Activated CD8-positive, alpha-beta T cell treated with anti-CD3 and anti-CD28 coated beads for 36 hours (primary cell): ENCODE measurements at regions not wholly inside any gene's neighbourhood (a gene's known extent, or its start where the extent isn't known, plus 50 kb on each side); places are given as distances from the start of the nearest gene placed in this dataset.

Experiments
- ATAC-seq: fragments of 200-7000 bp; cut with Tn5 transposase; one replicate; pipeline ENCODE4 v1.10.0; 2021; ENCODE audit warnings: mild to moderate bottlenecking, moderate library complexity
- CTCF ChIA-PET: fragments of 350-600 bp; sonication (Branson Sonifier 250); formaldehyde crosslinking; loops from one replicate; lab custom pipeline; 2021; ENCODE audit warnings: antibody characterized with exemption; lab: Charles Lee
- POLR2A ChIA-PET: fragments of 350-600 bp; sonication (Branson Sonifier 250); formaldehyde crosslinking; loops from one replicate; lab custom pipeline; 2021; ENCODE audit warnings: antibody characterized with exemption; lab: Charles Lee
- DNase-seq: peaks from one replicate; pipeline ENCODE4 v3.0.0-alpha.2; 2020
- H3K27ac Mint-ChIP-seq: one replicate; pipeline ENCODE4 v1.8.0; 2021; ENCODE audit warnings: mild to moderate bottlenecking, mixed read lengths
- H3K27me3 Mint-ChIP-seq: one replicate; pipeline ENCODE4 v1.8.0; 2021; ENCODE audit warnings: mixed read lengths
- H3K36me3 Mint-ChIP-seq: one replicate; pipeline ENCODE4 v1.8.0; 2021; ENCODE audit warnings: low read depth, mixed read lengths
- H3K4me1 Mint-ChIP-seq: one replicate; pipeline ENCODE4 v1.8.0; 2021; ENCODE audit warnings: low read depth, mixed read lengths
- H3K4me3 Mint-ChIP-seq: one replicate; pipeline ENCODE4 v1.8.0; 2021; ENCODE audit warnings: mild to moderate bottlenecking, moderate library complexity, mixed read lengths
- H3K9me3 Mint-ChIP-seq: one replicate; pipeline ENCODE4 v1.8.0; 2021; ENCODE audit warnings: mixed read lengths
- intact Hi-C: fragments of 100-400 bp; cut with micrococcal nuclease; formaldehyde crosslinking; loops from one replicate; pipeline ENCODE4 v1.10.0; 2022
- TF ChIP-seq, protein P1 (sequence below): fragments of 200-600 bp; IDR thresholded peaks from one replicate; pipeline ENCODE4 v1.8.0; 2022; ENCODE audit warnings: antibody characterized with exemption, mild to moderate bottlenecking

DNA sequence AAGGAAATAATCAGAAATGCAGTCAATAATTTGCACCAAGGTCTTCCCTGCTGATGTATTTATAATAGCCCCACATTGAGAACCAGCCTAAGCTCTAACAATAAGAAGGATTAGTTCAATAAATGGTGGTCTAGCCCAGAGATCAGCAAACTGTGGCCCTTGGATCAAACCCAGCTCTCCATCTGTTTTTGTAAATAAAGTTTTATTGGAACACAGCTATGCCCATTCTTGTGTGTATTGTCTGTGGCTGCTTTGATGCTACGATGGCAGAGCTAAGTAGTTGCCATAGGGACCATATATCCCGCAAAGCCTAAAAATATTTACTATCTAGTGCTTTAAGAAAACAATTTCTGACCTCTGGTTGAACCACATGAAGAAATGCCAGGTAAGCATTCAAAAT lies 154.9 kb downstream of the EMX2 start:
- Mint-ChIP-seq H3K27ac (no peak overlapping the region), H3K4me3 (no peak overlapping the region), H3K36me3 (no peaks in the 10 kb centered on the region), H3K9me3 (no peaks in the 10 kb centered on the region), H3K27me3 (no peaks in the 10 kb centered on the region), H3K4me1 (no peaks in the 10 kb centered on the region)
- intact Hi-C loops: no loop called here
- TF ChIP-seq, protein P1, sequence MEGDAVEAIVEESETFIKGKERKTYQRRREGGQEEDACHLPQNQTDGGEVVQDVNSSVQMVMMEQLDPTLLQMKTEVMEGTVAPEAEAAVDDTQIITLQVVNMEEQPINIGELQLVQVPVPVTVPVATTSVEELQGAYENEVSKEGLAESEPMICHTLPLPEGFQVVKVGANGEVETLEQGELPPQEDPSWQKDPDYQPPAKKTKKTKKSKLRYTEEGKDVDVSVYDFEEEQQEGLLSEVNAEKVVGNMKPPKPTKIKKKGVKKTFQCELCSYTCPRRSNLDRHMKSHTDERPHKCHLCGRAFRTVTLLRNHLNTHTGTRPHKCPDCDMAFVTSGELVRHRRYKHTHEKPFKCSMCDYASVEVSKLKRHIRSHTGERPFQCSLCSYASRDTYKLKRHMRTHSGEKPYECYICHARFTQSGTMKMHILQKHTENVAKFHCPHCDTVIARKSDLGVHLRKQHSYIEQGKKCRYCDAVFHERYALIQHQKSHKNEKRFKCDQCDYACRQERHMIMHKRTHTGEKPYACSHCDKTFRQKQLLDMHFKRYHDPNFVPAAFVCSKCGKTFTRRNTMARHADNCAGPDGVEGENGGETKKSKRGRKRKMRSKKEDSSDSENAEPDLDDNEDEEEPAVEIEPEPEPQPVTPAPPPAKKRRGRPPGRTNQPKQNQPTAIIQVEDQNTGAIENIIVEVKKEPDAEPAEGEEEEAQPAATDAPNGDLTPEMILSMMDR: no peak
- ChIA-PET POLR2A (no interaction called here), CTCF (no interaction called here)
- DNase-seq (no peak), ATAC-seq (no peak)

- intact Hi-C loops: no loop called here
- Mint-ChIP-seq H3K27ac (no peak overlapping the region), H3K36me3 (no peaks in the 10 kb centered on the region), H3K4me1 (no peaks in the 10 kb centered on the region), H3K27me3 (no peaks in the 10 kb centered on the region), H3K4me3 (no peak overlapping the region), H3K9me3 (no peaks in the 10 kb centered on the region)
- ChIA-PET POLR2A (no interaction called here), CTCF (no interaction called here)
- DNase-seq (no peak), ATAC-seq (no peak)
- TF ChIP-seq, protein P1: no peak
Measured at GRCh38 chr10:117698809-117699208, 156.3 kb downstream of the EMX2 start.

DNA sequence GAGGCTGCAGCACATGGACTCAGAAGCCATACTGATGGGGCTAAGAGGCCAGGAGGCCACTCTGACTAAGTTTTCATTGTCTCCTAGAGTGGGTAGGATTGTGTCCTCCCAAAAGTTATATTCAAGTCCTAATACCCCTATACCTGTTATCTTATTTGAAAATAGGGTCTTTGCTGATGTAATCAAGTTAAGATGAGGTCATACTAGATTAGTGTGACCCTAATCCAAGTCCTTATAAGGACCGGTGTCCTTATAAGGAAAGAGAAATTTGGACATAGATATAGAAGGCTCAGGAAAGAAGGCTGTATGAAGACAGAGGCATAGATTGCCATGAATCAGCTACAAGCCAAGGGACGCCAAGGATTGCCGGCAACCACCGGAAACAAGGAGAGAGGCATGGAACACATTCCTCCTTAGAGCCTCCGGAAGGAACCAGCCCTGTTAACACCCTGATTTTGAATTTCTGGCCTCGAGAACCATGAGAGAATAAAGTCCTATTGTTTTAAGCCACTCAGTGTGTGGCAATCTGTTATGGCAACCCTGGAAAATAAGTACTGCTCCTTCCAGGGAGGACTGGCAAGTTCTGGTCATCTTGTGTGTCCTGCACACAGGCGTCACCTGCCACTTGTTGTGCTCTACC lies 157.0 kb downstream of the EMX2 start:
- DNase-seq: no peak
- ChIA-PET POLR2A (no interaction called here), CTCF (no interaction called here)
- Mint-ChIP-seq H3K4me3 (no peak overlapping the region), H3K36me3 (no peaks in the 10 kb centered on the region), H3K27ac (no peak overlapping the region), H3K27me3 (no peaks in the 10 kb centered on the region), H3K4me1 (no peaks in the 10 kb centered on the region), H3K9me3 (no peaks in the 10 kb centered on the region)
- intact Hi-C loops: no loop called here
- ATAC-seq: no peak
- TF ChIP-seq, protein P1: no peak

- TF ChIP-seq, protein P1: no peak
- intact Hi-C loops: no loop called here
- Mint-ChIP-seq H3K9me3 (peaks cover 1% of the 10 kb centered on the region), H3K27ac (no peak overlapping the region), H3K4me3 (no peak overlapping the region), H3K4me1 (no peaks in the 10 kb centered on the region), H3K36me3 (no peaks in the 10 kb centered on the region), H3K27me3 (peaks cover 9% of the 10 kb centered on the region)
- DNase-seq (no peak), ATAC-seq (no peak)
- CTCF ChIA-PET: no interaction called here
- POLR2A ChIA-PET: no interaction called here
Measured at GRCh38 chr10:117710181-117710798, 167.7 kb downstream of the EMX2 start.

- ChIA-PET POLR2A (no interaction called here), CTCF (no interaction called here)
- peaks cover 7% of the 10 kb centered on the region for H3K27me3 Mint-ChIP-seq
- no peak for ATAC-seq
- H3K4me3 Mint-ChIP-seq: no peak overlapping the region
- H3K4me1 Mint-ChIP-seq: no peaks in the 10 kb centered on the region
- no peak overlapping the region for H3K27ac Mint-ChIP-seq
- H3K36me3 Mint-ChIP-seq: no peaks in the 10 kb centered on the region
- intact Hi-C loops: no loop called here
- peaks cover 1% of the 10 kb centered on the region for H3K9me3 Mint-ChIP-seq
- TF ChIP-seq, protein P1: no peak
- no peak for DNase-seq
Measured at GRCh38 chr10:117716889-117717288, 174.3 kb downstream of the EMX2 start.
